OCI-LY1 (cell line): ENCODE measurements at regions not wholly inside any gene's neighbourhood (a gene's known extent, or its start where the extent isn't known, plus 50 kb on each side); places are given as distances from the start of the nearest gene placed in this dataset.

Experiments used
- CTCF ChIP-seq: fragments of 200-600 bp; sonication (generic), shearing (Covaris generic); IDR thresholded peaks from 2 replicates; pipeline ENCODE4 v1.5.1; 2017; ENCODE audit warnings: mild to moderate bottlenecking, antibody characterized with exemption, low read length, moderate library complexity, mixed read lengths
- EZH2 ChIP-seq: fragments of 200-600 bp; sonication (generic), shearing (Covaris generic); IDR thresholded peaks from 2 replicates; pipeline ENCODE4 v1.8.0; 2017; ENCODE audit warnings: borderline replicate concordance, mixed run types, mild to moderate bottlenecking, antibody characterized with exemption, low read length, moderate library complexity, mixed read lengths

GRCh38 chr10:54854843-54855242 lies 53.8 kb upstream of the PCDH15 start:
- TF ChIP-seq CTCF = no peak
- no peak for TF ChIP-seq EZH2
